ENCODE measurements at regions not wholly inside any gene's neighbourhood (a gene's known extent, or its start where the extent isn't known, plus 50 kb on each side); places are given as distances from the start of the nearest gene placed in this dataset.
A peak's percentile ranks its signal among the peaks of the same experiment; 100 is the strongest.

DNA sequence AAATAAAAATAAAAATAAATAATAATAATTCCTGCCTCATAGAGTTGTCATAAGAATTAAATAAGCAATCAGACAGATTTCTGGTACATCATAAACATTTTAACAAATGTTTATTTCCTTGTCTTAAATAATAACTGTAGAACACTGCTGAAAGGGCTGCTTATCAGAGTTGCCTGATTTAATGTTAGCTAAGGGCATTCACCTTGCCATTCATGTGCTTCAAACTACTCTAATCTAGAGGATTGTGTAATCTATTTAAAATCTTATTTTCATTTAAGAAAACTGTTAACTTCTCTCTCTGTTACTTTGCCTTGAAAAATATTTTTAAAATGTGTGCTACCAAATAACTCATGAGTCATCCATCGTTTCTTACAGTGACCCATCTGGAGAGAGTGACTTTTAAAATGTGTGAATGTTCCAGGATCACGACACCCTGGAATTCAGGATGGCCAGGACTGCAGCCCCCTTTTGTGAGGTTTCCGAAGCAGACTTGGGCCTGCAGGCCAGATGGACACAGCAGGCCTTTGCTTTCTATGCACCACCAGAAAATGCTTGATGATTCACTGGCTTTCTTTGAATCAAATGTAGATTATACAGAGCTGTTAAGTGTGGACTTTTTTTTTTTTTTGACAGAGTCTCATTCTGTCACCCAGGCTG lies 109.1 kb upstream of the TNS3 start:
- no peak for DNase-seq

DNA sequence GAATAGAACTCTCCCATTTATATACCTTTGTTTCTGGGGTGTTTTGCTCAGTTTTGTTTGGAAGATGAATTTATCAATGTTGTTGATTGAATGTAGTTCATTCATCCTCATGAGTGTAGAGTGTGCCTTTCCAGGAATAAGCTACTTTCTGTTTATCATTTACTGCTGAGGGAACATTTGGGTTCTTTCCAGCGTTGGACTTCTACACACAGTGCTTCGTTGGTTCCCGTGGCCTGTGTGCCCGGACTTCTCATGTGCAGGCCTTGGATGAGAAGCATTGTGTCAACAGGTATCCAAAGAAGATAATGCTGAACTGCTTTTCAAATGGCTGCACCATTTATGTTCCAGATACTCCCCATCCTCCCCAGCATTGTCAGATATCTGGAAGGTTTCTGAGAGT lies 107.6 kb upstream of the TNS3 start:
- DNase-seq: no peak

DNA sequence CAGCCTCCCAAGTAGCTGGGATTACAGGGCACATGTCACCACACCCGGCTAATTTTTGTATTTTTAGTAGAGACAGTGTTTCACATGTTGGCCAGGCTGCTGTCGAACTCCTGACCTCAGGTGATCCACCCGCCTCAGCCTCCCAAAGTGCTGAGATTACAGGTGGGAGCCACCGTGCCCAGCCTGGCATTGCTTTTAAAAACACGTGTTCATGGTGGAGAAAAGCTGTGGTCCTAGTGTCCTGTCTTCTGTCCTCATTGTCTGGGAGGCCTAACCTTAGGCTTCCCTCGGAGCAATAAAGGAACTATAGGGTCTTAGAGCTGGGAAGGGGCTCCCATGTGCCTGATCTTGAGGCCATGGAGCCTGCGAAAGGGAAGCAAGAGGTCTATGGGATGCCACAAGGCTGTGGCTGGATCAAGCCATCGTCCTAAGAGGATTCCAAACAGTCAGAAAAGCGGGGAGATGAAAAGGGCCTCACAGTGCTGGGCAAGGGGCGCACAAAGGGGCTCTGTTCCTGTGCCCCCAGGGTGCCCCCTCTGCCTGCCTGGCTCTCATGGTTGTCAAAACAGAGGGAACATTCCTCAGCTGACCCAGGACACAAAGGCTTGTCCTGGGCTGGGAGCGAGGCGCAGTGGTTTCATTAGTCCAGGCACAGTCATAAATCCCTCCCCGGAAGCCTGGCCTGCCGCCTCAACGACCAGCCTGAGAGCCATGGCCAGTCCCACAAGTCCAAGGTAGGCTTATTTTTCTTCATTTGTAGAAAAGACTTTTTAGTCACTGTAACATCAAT lies 106.6 kb upstream of the TNS3 start:
- no peak for DNase-seq

DNA sequence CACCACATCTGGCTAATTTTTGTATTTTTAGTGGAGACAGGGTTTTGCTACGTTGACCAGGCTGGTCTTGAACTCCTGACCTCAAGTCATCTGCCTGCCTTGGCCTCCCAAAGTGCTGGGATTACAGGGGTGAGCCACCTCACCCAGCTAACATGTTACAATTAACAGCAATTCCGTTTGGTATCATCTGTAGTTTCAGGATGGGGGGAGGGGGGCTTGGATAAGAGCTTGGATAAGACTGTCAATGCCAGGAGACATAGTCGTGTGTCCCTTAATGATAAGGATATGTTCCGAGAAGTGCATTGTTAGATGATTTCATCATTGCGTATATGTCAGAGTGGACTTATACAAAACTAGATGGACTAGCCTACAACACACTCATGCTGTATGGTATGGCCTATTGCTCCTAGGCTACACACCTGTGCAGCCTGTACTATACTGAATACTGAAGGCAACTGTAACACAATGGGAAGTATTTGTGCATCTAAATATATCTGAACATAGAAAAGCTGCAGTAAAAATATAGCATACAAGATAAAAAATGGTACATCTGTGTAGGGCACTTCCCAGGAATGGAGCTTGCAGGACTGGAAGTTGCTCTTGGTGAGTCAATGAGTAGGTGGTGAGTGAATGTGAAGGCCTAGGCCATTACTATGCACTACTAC lies 103.9 kb upstream of the TNS3 start:
- DNase-seq: peak; percentile 88

DNA sequence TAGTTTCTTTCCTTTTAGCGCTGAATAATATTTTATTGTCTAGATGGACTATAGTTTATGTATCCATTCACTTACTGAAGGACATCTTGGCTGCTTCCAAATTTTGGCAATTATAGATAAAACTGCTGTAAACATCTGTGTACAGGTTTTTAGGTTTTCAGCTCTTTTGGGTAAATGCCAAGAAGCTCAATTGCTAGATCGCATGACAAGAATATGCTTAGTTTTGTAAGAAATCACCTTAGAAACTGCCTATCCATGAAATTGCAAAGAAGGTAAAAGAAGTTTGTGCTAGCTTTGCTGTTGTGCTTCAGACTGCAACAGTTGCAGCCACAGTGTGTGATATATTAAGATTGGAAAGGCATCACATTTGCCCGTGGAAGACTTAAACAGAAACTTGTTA lies 103.2 kb upstream of the TNS3 start:
- DNase-seq: no peak

DNA sequence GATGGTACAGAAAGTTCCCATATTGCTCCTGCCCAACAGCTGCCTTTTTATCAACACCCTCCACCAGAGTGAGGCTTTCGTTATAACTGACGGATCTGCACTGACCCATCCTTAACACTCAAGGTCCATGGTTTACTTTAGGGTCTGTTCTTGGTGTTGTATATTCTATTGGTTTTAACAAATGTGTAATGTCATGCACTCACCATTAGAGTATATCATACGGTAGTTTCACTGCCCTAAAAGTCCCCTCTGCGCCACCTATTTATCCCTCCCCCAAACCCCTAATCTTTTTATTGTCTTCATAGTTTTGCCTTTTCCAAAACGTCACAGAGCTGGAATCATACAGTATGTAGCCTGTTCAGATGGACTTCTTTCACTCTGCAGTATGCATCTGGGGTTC lies 102.8 kb upstream of the TNS3 start:
- no peak for DNase-seq

DNA sequence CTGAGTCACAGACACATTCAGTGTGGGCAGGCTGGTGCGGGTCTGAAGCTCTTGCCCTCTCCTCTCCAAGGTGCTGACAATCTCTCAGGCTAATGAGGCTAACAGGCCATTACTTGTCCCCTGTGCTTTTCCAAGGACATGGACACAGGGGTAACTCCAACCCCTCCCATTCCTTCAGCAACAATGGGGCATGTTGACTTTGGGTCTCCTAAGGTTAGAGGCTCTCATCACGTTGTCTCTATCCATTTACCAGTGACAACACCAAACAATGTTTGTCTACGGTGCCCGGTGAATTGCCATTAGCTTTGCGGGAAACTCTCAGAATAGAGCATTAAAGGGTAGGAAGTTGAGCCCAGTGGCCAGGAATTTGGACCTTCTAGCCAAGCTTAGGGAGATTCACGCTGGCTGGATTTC lies 101.6 kb upstream of the TNS3 start:
- DNase-seq: no peak

DNA sequence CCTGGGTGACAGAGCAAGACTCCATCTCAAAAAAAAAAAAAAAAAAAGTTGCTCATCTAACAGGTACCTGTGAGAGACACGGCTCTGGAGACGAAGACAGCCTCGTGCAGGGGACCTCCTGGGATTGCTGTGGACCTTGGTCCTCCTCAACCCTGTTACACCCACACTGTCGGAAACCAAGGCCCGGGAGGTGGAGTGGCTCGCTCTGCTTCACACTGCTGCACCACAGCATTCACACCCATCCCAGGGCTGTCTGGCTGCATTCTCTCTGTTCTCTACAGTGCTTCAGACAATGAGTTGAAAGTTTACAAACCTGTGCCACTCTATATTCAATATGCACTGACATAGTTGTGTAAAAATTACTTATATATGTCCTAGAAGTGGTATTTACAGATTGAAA lies 101.0 kb upstream of the TNS3 start:
- no peak for DNase-seq

DNA sequence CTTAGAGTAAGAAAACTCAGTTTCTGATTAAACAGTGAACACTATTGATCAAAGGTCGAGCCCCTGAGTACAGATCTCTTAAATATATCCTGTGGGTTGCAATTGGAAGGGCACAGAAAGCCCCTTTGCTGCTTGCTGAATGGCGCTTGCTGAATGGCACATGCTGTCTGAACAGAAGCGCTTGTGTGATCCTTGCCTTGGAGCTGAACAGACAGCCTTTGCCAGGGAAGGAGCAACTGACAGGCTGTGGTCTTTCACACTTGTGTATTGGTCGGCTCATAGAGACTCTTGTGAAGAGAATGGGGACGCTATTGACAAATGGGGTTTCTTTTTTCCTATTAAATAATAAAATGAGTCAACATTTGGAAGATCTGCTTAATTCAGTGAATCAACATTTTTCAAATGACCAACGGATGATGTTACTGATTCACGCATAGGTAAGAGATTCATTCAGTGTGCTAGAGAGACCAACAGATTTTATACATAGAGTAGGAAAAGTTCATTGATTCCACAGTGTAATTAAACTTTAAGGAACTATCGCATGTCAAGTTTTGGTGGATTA lies 99.4 kb upstream of the TNS3 start:
- no peak for DNase-seq

DNA sequence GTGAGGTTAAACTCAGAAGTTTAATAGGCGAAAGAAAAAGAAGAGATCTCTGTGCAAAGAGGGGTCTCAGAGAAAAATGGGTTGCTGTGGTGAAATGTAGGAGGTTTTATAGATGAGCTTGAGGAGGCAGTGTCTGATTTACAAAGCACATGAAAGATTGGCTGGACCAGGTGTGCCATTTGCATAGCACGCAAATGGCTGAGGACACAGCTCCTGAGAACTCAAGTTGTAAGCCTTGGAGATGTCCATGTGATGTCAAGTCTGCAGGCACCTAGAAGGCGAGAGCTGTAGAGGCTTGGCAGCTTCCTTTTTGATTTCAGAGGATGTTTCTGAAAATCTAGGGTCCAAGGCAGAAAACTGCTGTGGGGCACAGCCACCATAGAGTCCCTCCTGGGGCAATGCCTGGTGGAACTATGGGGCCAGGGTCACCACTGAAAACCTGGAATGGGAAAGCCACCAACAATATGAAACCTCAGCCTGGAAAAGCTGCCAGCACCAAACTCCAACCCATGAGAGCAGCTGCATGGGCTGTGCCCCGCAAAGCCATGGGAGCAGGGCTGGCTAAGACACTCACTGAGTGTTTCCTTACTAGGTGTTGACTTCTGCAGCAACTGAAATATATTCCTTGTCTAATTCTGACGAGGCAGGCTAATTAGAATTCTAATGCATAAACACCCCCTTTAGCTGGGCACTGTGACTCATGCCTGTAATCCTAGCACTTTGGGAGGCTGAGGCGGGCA lies 96.9 kb upstream of the TNS3 start:
- DNase-seq: no peak

DNA sequence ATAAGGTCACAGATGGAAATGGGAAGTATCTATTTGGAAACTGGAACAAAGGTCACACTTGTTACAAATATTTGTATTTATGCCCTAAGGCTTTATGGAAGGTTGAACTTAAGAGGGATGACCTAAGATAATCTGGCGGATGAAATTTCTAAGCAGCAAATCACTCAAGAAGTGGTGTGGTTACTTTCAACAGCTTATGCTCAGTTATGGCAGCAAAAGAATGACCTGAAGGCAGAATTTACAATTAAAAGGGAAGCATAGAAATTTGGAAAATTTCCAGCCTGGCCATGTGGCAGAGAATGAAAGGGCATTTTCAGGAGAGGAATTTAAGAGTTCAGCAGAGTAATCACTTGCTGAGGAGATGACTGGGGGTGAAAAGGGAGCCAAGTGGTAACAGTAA lies 95.8 kb upstream of the TNS3 start:
- DNase-seq: peak; percentile 5

DNA sequence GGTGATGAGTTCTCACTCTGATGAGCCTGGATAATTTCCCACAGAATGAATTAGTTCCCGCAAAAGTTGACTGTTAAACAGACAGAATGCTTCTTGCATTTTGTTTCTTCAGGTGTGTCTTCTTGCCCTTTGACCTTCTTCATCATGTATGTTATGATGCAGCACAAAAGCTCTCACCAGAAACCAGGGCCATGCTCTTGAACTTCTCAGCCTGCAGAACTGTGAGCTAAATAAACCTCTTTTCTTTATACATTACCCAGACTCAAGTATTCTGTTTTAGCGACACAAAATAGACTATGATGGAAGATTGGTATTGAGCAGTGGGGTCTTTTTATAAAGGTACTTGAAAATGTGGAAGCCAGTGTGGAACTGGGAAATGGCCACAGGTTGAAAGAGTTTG lies 95.2 kb upstream of the TNS3 start:
- no peak for DNase-seq

DNA sequence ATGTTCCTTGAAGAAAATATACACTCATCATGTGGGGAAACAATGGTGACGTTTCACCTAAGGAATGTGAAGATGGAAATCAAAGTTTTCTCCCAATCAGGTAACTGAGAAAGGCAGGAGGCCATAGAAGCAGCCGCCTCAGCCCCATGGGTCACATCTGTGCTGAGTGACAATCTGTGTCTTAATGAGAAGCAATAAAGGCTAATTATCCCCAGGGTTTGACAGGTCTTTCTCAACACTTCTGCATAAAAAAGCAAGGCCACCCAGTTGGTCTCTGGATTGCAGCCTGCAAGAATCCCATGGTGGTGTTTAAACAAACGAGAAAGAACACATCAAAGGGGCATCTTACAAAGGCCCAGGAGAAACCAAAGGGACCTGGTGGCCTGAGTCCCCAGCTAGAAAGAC lies 91.1 kb upstream of the TNS3 start:
- no peak for DNase-seq

DNA sequence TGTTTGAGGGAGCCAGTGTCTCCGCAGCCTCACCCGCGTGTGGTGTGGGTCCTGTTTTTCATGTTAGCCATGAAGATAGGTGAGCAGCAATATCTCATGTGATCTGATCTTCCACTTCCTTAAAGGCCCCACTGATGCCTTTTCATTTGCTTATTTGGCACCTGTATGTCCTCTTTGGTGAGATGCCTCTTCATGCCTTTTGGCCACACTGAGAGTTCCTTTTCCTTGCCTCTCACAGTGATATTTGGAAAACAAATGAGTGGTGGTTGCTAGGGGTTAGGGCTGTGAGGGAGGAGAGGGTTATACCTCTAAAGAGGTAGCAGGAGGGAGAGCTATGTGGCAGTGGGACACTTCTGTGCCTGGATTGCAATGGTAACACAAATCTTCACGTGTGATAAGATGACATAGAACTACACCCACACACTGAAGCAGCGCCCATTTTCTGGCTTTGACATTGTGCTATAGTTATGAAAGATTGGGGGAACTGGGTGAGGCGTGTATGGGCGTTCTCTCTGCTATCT lies 90.4 kb upstream of the TNS3 start:
- DNase-seq: no peak

DNA sequence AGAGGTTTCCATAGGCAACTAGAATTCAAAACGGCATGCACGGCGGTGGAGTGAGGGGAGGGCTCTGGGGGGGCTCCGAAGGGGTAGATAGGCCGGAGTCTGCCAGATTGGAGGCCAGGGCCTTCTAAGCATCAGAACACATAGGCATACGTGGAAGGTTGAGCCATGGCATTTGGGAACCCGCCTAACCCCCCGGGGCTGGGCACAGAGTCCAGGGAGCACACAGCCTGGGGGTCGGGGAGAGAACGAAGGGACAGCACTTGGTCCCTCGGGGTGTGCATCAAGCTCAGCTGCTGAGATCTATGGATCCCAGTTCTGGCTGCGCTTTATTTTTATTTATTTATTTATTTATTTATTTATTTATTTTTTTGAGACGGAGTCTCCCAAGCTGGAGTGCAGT lies 89.4 kb upstream of the TNS3 start:
- no peak for DNase-seq

DNA sequence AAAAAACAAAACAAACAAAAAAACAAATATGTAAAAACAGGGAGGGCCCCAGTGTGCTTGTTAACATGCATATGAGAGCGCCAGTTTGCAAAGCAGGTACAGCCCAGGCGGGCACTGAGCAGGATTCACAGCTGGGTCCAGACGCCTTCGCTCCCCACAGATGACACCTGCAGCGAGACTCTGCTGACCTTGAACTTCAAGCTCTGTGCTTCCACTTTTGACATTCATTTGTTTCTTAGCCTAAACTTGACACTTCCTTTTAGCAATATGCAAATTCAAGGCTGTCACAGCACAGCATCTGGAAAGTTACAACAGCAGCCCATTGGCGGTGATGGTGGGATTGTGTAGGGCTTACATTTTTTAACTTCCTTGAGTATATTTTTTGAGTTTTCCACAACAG lies 88.8 kb upstream of the TNS3 start:
- DNase-seq: no peak

DNA sequence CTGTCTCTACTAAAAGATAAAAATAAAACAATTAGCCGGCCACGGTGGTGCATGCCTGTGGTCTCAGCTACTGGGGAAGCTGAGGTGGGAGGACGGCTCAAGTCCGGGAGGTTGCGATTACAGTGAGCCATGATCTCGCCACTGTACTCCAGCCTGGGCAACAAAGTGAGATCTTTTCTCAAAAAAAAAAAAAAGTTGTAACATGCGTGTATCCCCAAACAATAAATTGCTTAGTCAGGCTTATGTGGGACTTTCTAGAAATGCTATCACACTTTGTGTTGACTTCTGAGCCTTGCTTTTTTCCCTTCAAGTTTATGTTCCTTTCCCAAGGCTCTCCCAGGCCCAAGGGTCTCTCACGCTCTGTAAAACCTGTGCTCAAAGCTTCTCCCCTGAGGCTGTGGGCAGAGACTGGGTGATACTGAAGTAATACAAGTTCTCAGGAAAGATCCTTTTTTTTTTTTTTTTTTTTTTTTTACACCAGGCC lies 88.0 kb upstream of the TNS3 start:
- peak; percentile 46 for DNase-seq

DNA sequence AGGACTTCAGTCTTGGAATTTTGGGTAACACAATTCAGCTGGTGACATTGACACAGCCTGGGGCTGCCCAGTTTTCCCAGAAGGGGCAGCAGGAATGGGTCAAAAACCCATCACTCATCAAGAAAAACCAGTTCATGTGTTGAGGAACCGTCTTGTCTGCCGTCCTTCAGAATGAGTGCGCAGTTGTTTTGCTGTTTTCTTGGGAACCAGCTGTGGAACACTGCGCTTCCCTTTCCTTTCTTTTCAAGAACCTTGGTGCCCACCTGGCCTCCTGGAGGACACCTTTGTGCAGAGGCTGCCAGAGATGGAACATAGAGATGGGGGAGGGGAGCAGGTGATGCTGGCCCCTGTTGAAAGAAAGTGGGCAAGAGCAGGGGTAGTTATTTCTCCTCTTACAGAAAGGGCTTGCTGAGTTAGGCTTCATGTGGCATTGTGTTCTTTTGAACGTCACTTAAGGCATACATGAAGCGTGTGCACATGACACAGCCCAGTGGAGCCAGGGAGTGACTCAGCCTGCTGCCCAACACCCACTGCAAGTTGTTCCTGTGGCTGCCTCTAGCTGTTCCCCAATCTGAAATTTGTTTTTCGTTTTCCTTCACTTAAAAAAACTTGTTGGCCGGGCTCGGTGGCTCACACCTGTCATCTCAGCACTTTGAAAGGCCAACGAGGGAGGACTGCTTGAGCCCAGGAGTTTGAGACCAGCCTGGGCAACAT lies 87.4 kb upstream of the TNS3 start:
- DNase-seq: peak; percentile 72

DNA sequence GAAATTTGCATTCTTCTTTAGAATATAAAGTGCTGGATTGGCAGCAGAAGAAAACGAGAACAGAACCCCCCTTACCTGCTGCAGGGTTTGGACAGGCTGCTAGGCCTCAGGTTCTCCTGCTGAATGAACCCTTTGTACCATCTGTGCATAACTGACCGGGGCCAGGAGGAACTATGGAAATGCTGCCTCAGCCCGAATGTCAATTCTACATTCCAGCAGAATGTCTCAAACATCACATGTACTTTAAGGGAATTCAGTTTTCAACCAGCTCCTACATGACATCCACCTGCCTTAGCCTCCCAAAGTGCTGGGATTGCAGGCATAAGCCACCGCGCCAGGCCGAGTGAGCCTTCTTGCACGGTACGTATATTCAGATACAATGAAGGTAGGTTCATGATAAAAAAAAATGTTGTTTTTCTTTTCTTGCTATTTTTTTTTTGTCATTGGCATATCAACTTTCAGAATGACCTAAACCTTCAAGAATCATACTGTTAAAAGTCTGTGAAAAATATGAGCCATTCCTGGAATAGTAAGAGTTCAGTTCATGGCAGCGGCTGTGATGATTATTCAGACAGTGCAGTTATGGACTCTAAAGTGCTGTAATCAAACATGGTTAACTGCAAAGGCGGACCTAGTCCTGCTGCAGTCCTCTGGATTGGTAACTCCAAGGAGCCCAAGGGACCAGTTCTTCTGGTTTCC lies 84.4 kb upstream of the TNS3 start:
- no peak for DNase-seq

DNA sequence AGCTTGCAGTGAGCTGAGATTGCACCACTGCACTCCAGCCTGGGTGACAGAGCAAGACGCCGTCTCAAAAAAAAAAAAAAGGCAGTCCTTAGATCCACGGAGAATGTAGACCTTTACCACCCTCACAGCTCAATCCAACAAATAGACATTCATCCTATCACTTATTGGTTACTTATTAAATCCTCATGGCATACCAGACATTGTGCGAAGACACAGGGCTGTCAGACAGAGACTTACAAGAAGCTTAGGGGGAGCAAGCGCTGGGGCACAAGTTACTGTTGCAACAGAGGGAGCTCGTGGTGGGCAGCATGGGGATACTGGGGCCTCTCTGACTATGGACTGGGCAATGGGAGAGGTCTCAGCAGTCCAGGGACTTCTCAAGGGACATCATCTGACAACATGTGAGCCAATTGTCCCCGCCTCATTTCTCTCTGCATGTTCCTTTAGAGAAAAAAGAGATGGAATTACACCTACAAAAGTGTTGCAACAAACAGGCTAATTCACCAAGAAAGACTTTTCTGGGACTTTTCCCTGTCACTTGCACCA lies 82.8 kb upstream of the TNS3 start:
- no peak for DNase-seq

DNA sequence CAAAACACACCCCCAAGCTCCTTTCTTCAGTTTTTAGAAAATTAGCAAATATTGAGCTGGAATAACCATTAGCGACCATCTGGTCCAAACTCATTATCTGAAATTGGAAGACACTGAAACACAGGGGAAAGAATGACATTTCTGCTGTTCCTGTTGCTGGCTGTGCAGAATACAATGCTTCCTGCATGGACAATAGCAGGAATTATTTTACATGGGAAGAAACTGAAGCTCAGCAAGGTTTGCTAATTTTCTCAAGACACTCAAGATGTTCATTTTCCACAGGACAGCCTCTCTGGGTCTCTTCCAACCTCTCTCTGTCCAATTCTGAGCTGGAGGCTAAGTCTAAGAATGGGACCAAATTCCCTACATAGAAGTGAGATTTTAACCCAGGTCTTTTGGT lies 81.9 kb upstream of the TNS3 start:
- no peak for DNase-seq

Measured in OCI-M1 (cell line).